AG04450 (cell line): ENCODE measurements at regions not wholly inside any gene's neighbourhood (a gene's known extent, or its start where the extent isn't known, plus 50 kb on each side); places are given as distances from the start of the nearest gene placed in this dataset.

ENCODE experiments used
- CTCF ChIA-PET: fragments of 300-600, 350-600 bp; formaldehyde crosslinking; extraction: SDS; loops from one replicate; lab custom pipeline; 2022; ENCODE audit warnings: antibody characterized with exemption, inconsistent platforms; lab: Charles Lee
- POLR2A ChIA-PET: fragments of 350-600 bp; formaldehyde crosslinking; extraction: SDS; loops from one replicate; lab custom pipeline; 2021; ENCODE audit warnings: antibody characterized with exemption, inconsistent platforms; lab: Yijun Ruan, JAX
- DNase-seq: peaks from one replicate; pipeline ENCODE4 v3.0.0-alpha.2; 2011; ENCODE audit warnings: low read depth, low spot score
- H3K27ac ChIP-seq: one replicate; pipeline ENCODE4 v1.5.1; 2012; ENCODE audit warnings: low read depth, low read length, control low read depth
- H3K27me3 ChIP-seq: one replicate; pipeline ENCODE4 v1.6.0; 2012; ENCODE audit warnings: low read length; ENCODE audit not compliant: control insufficient read depth, insufficient read depth
- H3K4me3 ChIP-seq: 2 replicates; pipeline ENCODE4 v1.5.1; 2011; ENCODE audit warnings: mild to moderate bottlenecking, low read depth, low read length, control low read depth
- H3K9me3 ChIP-seq: 2 replicates; pipeline ENCODE4 v1.5.1; 2012; ENCODE audit warnings: low read length; ENCODE audit not compliant: control insufficient read depth, insufficient read depth
- CTCF ChIP-seq: IDR thresholded peaks from 2 replicates; pipeline ENCODE4 v1.5.1; 2011; ENCODE audit warnings: low read depth, low read length, control low read depth, inconsistent platforms

GRCh38 chr1:30405081-30405480 lies 318.3 kb downstream of the MATN1 start:
- no peaks in the 10 kb centered on the region for H3K27me3 ChIP-seq
- ChIA-PET CTCF (no interaction called here), POLR2A (no interaction called here)
- H3K4me3 ChIP-seq, result no peak overlapping the region
- H3K27ac ChIP-seq, result no peak overlapping the region
- no peaks in the 10 kb centered on the region for H3K9me3 ChIP-seq
- TF ChIP-seq CTCF, result no peak
- DNase-seq, result no peak

- CTCF ChIA-PET, result no interaction called here
Observed at GRCh38 chr1:30404341-30404740, 319.0 kb downstream of the MATN1 start.

GRCh38 chr1:30403726-30404125 lies 319.7 kb downstream of the MATN1 start:
- H3K27me3 ChIP-seq, result no peaks in the 10 kb centered on the region
- ChIA-PET POLR2A (no interaction called here), CTCF (no interaction called here)
- no peak for TF ChIP-seq CTCF
- DNase-seq, result no peak
- no peak overlapping the region for H3K27ac ChIP-seq
- no peaks in the 10 kb centered on the region for H3K9me3 ChIP-seq
- no peak overlapping the region for H3K4me3 ChIP-seq

More at GRCh38 chr1:30404341-30404740, 319.0 kb downstream of the MATN1 start:
- POLR2A ChIA-PET, result no interaction called here
- no peak overlapping the region for H3K4me3 ChIP-seq
- no peaks in the 10 kb centered on the region for H3K27me3 ChIP-seq
- no peak for DNase-seq
- TF ChIP-seq CTCF, result no peak
- H3K27ac ChIP-seq, result no peak overlapping the region
- H3K9me3 ChIP-seq, result no peaks in the 10 kb centered on the region

- Histone ChIP-seq H3K9me3 (no peaks in the 10 kb centered on the region), H3K27ac (no peak overlapping the region), H3K4me3 (no peak overlapping the region), H3K27me3 (no peaks in the 10 kb centered on the region)
- DNase-seq, result no peak
- POLR2A ChIA-PET, result no interaction called here
- TF ChIP-seq CTCF, result no peak
- CTCF ChIA-PET, result no interaction called here
Observed at GRCh38 chr1:30403061-30403645, 320.2 kb downstream of the MATN1 start.

- no peaks in the 10 kb centered on the region for H3K9me3 ChIP-seq
- no peak overlapping the region for H3K27ac ChIP-seq
- no peak for TF ChIP-seq CTCF
- POLR2A ChIA-PET, result no interaction called here
- H3K27me3 ChIP-seq, result no peaks in the 10 kb centered on the region
- no peak overlapping the region for H3K4me3 ChIP-seq
- DNase-seq, result no peak
- CTCF ChIA-PET, result no interaction called here
Observed at GRCh38 chr1:30402031-30402430, 321.4 kb downstream of the MATN1 start.
